NCI-H2081 treated with DMSO at 0.1 percent for 48 hours (cell line): ENCODE measurements at regions not wholly inside any gene's neighbourhood (a gene's known extent, or its start where the extent isn't known, plus 50 kb on each side); places are given as distances from the start of the nearest gene placed in this dataset.
"Not testable (repeated sequence)": the region's sequence is repeated elsewhere in the genome, so short reads cannot be mapped to it uniquely, and the experiment has no call there.

Experiments
- DNase-seq: peaks from one replicate; lab custom pipeline; 2025; lab: John Stamatoyannopoulos, UW

DNA sequence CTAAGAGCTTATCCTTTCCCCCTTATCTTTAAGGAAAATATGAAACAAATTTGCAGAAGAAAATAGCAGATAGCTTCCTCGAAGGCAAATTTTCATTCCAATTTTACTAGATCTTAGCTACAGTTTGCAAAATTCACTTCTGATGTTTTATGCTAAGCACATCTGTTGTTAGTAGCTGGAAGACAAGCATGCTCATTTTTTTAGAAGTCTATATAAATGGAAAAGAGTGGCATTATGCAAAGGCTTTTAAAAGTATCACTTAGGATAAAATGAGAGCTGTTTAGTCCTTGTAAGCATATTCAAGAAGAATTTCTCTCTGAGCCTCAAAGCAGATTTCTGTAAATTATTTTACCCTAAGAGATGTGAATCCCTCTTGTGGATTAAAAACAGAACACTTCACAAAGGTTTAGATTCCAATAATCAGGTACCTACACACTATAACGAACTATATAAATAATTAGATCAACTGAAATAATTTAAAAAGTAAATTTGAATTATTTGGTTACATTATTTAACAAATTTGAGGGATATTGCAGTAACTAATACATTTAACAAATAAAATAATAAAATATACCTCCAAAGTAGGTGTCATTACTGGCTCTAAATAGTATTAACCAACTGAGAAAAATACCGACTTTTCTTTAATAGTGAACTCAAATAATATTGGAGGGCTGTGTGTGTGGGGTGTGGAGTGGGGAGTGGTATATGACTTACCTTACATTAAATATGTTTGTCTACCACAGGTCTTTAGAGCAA lies 307.1 kb downstream of the SEMA3D start:
- no peak for DNase-seq

DNA sequence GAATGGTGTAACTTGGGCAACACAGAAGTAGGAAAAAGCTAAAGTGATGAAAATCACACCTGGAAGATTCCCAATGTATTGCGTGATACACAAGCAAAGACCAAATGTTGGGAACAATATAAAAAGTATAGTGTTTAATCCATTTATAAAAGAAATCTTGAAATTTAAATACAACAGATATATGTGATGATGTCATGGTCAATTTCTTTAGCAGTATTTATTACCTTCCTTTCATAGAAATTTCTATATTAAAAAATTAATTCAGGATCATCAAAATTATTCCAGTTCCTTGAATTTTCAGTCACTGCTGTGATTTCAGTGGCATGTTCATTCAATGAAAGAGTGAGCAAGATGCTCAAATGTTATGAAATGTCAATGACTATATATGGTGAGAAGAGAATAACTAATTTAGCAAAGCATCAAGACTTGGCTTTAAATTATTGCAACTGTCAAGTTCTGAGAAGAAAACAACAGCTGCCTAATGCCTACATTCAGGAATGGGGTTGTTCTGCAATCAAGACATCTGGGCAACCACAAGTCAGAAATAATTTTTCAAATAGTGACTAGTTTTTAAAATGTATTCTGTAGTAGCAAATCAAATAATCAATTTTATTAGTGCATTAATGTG lies 308.8 kb downstream of the SEMA3D start:
- DNase-seq: no peak

DNA sequence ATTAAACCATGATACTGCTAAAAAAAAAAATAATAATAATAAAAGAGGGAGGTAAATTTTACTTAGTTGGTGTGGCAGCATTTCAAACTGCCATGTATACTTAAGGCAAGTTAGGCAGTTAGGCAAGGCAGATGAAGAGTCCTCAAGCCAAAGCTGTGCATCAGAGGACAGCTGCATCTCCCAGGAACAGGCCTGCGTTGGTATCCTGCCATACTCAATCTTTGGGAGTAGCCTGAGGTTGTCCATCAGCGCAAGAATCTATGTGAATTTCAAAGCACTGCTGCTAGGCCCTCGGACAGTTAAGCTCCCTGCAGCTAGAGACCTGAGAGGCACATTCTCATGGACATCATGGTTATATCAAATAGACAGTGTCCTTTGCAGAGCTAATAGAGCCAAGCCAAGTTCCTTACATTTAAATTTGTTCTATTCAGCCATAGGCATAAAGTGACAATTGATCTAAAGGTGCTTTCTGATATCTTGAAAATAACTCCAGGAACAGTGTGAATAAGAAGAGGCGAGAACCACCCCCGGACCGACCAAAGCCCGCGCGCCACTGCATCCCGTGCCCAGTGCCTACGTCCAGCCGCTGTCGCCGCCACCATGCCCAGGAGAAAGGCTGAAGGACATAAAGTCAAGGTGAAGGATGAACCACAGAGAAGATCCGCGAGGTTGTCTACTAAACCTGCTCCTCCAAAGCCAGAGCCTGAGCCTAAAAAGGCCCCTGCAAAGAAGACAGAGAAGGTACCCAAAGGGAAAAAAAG lies 310.6 kb downstream of the SEMA3D start:
- no peak for DNase-seq

DNA sequence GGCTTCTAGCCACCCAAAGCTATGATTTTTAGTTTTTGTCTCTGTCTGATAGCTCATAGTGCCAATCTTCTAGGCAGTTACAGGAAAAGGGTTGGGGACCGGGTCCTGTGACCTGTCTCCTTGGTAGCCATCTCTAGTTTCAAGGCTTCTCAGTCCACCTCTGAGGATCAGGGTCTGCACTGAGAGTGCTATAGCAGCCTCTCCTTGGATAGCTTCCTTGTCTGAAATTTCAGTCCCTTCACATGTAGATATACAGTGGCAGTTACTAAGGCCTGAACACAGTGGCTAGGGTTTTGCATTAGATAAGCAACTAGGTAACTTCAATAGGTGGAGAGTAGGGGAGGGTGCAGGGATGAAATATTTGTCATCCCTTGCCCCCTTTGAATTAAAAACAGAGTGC lies 321.3 kb downstream of the SEMA3D start:
- DNase-seq: no peak

DNA sequence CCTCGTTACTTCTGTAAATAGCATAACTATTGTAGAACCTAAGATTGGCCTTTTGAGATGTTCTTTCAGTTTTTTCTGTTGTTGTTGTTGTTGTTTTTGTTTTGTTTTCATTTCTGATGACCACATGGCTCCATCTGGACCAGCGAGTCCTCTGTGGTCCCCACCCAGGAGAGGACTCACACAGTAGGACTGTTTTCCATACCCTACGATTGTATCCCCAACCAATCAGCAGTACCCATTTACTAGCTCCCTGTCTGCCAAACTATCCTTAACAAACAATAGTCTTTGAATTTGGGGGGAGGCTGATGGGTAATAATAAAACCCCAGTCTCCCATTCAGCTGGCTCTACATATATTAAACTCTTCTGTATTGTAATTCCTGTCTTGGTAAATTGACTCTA lies 329.5 kb downstream of the SEMA3D start:
- no peak for DNase-seq

DNA sequence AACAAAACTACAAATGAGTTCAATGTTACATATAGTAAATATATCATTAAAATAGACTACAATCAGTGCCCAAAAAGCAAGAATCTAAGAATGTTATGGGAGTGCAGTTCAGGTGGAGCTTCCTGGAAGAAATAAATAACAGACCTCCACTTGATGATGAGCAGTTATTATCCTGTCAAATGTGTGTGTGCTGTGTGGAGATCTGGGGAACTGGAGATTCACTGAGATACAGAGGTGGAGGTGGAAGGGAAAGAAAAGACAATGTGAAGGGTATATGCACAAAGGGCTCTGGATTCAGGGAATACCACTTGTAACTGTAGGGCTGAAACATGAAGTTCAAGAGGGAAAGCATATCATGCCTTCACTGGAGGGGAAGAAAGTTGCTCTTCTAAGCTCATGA lies 331.1 kb downstream of the SEMA3D start:
- no peak for DNase-seq

DNA sequence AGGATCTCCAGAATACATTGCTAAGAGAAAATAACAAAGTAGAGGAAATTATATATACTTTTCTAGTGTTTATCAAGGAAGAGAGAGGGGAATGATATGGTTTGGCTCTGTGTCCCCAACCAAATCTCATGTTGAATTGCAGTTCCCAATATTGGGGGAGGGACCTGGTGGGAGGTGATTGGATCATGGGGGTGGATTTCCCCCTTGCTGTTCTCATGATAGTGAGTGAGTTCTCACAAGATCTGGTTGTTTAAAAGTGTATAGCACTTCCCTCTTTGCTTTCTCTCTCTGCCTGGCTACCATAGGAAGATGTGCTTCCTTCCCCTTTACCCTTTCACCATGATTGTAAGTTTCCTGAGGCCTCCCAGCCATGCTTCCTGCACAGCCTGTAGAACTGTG lies 337.9 kb downstream of the SEMA3D start:
- not testable (repeated sequence) for DNase-seq

DNA sequence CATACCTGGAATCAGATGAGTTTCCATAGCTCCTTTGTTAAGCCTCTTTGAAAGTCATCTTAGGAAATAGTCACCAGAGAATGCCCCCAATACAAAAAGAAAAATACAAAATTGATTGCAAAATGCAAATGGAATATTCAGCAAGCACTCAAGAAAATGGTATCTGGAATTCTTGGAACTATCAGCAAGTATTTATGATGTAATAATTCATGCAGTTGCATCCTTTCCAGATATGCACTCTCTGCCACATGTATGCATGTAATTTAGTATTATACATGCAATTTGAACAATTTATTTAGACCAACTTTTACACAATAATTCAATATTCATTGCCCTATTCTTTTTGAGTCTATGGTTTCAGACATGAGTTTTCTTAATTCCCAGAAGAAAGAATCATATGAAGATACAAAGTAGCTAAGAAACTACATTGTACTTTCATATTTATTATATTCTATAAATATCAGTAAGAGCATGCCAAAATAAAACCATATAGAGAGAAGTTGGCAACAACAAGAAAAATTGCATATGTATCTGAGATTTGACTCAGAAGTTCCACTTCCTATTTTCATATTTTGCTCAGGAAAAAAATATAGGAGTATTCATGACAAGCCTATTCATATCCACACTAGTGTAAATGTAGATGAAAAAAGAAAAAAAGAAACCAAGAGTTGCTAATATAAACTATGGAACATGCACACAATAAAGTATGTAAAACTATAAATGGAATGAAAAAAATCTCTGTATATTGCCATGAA lies 338.5 kb downstream of the SEMA3D start:
- no peak for DNase-seq

DNA sequence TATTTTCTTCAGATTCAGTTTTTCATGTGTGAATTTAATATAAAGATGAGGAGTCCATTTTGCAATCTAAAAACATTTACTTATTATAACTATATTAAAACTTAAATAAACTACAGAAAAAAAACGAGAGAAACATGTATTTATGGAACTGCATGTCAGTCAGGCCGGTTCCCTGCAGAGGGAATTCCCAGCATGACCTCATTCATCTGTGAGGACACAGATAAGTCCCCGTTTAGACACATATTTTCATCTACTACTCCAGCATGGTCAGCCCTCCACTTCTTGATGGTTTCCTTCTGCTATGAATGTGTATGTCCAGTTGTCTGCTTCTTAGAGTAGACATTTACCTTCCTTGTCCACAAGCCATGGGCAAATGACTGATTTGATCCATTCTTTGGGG lies 339.1 kb downstream of the SEMA3D start:
- no peak for DNase-seq

DNA sequence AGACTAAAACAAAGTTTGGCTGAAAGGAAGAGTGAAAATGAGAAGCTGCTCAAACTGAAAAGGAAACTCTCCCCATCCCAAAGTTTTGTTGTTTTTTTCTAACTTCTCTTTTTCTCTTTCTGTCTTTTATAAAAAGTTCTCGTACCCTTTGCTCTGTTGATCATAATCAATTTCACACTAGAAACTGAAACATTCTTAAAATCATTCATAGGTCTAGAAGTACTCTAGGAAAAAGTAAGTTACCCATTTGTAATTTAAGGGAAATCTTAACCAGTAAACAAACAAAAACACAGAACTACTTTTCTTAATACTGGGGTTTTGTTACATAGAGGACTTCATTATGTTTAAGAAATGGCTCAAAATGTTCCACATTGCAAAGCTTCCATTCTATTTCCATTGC lies 339.8 kb downstream of the SEMA3D start:
- DNase-seq: no peak

DNA sequence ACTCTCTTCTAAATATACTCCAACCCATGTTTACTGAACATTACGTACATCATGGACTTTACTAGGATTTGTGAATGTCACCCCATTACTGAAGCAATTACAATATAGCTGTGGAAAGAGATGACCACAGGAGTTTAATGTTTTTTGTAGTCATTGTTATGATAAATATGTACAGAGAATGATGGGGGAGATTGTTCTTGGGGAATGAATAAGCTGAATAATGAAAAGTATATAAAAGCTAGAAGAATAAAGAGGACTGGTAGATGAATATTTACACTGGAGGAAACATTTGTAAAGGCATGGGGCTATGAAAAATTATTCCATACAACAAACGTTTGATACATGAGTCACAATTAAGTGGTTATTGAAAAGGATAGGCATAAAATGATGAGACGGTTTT lies 340.9 kb downstream of the SEMA3D start:
- DNase-seq: no peak

DNA sequence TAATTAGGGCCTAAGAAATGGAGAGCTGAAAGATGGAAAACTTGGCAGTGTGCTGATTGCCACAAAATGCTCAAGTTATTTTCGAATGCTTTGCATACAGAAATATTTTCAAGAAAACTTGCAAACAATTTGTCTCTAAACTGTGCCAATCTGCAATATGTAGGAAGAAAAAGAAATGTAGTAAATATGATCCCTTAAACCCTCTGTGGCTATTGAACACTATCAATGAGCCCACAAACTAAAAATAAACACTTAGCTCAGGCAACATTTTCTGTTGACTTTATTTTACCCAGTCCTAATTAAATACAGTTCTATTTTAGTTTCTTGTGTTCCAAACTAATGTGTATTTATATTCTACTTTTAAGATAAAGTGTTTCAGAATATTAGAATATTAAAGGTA lies 342.1 kb downstream of the SEMA3D start:
- no peak for DNase-seq

DNA sequence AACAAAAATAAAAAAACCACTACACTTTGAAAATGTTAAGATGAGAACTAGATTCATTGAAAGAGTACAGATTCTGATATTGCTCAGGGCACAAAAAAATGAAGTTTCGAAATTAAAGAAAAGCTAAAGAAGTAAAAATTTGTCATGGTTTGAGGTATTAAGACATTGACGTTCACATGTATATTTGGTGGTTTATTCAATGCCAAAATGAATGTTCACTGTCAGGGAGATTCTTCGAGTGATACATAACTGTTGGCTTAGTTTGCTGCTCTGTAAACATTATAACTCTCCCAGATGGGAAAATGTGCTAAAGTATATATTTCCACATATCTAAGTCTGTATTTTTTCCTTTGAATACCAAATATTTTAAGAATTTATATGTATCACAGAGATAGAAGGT lies 345.0 kb downstream of the SEMA3D start:
- DNase-seq: no peak

DNA sequence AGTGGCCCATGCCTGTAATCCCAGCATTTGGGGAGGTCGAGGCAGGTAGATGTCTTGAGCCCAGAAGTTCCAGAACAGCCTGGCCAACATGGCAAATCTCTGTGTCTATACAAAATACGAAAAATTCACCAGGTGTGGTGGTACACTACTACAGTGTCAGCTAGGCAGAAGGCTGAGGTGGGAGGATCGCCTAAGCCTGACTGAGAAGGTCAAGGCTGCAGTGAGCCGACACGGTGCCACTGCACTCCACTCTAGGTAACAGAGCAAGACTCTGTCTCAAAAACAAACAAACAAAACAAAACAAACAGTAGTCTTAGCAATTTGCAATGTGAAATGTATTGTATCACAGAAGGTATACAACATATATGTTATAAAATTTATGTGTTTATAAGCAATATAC lies 348.0 kb downstream of the SEMA3D start:
- no peak for DNase-seq

DNA sequence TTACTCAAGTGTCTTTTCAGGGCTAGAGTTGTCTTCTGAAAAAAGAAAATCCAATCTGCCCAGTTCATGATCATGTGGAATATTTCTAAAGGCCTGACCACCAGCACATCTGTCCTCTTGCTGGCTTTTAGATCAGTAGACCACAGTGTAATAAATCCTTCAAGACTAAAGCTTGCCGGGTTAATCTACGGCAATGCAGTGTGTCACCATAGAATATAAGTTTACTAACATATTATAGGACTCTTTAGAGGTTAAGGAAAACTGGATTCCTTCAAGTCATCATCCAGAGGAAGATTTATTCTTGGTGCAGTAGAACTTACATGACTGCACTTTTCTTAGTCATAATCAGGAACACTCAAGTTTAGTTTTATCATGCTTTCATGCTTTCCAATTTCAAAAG lies 349.5 kb downstream of the SEMA3D start:
- no peak for DNase-seq

DNA sequence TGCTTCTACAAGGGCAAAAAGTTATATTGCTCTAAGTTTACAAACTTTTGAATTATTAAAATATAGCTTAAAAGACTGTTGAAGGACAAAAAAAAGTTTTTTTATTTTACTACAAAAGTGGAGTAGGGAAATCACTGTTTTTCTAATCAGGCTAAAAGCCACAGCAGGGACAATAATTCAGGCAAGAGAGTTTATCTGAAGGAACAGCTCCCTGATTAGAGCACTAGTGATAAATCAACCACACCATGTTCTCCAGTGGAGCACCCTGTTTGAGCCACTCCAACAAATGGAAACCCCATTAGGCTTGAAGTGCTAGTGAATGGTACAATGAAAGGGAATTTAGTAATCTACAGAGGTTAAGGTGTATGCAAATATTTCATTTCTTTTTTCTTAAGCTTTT lies 357.1 kb downstream of the SEMA3D start:
- DNase-seq: no peak

DNA sequence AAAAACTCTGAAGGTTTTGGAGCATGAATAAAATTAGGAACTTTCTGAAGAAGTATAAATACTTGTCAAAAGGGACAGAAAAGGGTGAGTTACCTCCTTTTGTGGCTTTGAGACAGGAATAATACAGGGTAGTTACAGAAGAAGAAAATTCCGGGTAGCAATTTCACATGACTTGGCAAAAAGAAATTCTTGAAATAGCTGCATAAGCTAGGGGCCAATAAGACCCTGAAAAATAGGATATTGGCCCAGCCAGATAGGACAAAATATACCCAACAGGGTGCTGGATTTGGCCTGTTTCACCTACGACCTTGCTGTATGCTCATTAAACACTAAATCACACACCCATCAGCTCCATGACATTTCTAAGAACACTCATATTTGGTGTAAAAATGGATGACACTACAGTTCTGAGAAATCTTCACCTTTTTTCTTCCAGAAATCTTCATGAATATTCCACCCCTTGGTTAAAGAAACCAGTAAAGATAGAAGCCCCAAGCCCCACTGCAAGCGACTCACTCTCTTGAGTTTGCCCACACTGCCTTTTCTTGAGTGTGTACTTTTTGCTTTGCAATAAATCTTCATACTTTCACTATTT lies 362.7 kb downstream of the SEMA3D start:
- no peak for DNase-seq

DNA sequence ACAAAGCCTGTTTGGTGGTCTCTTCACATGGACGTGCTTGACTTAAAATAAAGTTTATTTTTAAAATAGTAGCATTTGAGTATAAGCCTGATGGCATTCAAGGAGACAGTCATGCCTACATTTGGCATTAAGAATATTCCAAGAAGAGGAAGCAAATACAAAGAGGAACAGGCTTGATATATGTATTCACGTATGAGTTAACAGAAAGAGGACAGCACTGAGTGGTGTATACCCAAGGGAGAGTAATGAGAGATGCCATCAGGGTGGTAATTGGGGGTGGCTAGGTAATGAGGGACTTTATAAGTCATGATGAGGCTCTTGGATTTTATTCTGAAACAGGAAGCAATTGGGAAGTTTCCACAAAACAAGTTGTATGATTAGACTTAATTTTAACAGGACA lies 363.3 kb downstream of the SEMA3D start:
- DNase-seq: no peak

DNA sequence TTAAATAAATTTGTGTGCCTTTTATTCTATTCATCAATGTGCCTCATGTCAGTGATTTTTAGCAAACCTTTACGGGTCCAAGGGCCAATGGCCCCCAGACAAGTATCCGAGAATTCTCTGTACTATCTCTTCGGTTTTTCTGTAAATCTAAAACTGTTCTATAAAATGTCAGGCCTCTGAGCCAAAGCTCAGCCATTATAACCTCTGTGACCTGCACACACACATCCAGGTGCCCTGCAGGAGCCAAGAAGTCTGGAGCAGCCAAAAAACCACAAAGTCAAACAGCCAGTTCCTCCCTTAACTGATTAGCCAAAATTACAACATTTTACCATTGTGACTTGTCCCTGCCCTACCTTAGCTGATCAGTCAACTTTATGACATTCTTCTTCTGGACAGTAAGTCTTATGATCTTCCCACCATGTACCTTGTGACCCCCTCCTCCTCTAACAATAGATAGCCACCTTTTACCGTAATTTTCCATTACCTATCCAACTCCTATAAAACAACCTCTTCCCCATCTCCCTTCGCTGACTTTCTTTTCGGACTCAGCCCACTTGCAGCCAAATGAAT lies 363.8 kb downstream of the SEMA3D start:
- no peak for DNase-seq

DNA sequence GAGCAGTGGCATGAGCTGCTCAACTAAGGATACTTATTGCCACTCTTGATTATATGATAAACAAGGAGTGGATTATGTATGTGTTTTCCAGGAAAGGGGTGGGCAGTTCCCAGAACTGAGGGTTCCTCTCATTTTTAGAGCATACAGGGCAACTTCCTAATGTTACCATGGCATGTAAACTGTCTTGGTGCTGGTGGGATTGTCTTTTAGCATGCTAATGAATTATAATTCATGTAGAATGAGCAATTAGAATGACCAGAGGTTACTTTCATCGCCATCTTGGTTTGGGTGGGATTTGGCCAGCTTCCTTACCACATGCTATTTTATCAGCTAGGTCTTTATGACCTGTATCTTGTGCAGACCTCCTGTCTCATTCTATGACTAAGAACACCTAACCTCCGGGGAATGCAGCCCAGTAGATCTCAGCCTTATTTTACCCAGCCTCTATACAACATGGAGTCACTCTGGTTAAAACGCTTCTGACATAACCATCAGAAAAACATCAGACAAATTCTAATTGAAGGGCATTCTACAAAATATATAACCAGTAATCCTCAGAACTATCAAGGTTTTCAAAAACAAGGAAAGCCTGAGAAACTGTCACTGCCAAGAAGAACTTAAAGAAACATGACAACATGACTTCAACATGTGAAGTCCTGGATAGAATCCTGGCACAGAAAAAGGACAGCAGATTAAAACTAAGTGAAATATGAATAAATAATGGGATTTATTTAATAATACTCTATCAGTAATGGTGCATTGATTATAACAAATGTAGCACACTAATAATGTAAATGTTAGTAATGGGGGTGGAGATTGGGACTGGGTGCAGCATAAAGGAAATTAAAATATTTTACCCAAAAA lies 365.0 kb downstream of the SEMA3D start:
- DNase-seq: no peak

DNA sequence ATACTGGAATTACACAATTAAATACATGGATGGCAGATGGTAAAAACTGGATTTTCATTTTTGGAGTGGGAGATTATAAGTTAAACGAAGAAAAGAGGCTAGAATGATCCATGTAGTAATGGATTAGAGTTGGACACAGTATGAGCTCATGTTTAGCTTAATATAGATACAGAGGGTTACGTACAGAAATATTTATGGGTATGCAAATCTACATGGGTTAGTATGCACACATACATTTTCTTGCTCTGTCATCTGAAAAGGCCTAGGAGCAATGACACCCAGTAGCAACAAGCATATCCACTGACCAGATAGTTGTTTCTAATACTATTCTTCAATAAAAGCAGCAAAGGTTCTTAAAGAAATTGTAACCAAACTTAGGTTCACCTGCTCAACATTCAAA lies 366.4 kb downstream of the SEMA3D start:
- DNase-seq: no peak
